ENCODE measurements at regions not wholly inside any gene's neighbourhood (a gene's known extent, or its start where the extent isn't known, plus 50 kb on each side); places are given as distances from the start of the nearest gene placed in this dataset.

- TF ChIP-seq EZH2 (IDR thresholded peaks at IDR 0.05; ENCODE audit: insufficient read depth, poor library complexity, severe bottlenecking), result no peak
- no peak for TF ChIP-seq EZH2phosphoT487 (IDR thresholded peaks at IDR 0.05; ENCODE audit: insufficient read depth, low read depth)
Measured at GRCh38 chr6:139944976-139945375, 570.5 kb upstream of the CITED2 start.

Data from GM23248 (cell line).